ENCODE measurements at regions not wholly inside any gene's neighbourhood (a gene's known extent, or its start where the extent isn't known, plus 50 kb on each side); places are given as distances from the start of the nearest gene placed in this dataset.

DNA sequence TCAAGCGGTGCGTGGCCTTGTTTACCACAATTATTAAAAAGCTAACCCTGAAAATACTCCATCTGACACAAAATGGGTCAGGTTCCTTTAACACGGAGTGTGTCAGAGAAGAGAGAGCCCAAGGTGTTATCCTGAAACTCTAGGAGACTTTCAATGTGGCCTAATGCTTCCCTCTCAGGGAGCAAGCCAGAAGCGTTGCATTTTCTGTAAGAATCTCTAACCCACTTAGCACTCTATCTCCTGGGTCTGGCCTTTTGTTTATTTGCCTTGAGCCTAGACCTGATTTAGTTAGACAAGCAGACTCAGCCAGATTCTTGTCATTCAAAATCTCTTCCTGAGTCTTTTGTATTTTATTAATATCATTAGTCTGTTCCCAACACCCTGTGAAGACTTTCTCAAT lies 184.0 kb upstream of the SYT1 start:
- DNase-seq (ENCODE audit: insufficient read length, low spot score) (no peak), FAIRE-seq (no peak)

DNA sequence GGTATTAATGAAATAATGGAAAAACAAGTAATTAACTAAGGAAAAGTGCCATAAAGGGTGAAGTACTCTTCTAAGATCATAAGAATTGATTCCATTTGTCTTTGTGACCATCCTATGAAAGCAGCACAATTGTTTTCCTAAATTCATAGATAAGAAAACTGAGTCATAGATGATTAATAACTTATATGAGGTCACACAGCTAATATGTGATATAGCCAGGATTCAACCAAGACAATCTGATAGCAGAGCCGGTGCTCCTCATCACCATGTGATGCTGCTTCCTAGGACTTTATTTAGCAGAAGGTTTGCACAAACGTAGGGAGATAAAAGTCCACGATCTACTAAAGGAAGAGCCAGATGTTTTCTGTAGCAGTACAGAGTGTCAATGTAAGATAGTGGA lies 181.5 kb upstream of the SYT1 start:
- no peak for TF ChIP-seq SPI1 (IDR thresholded peaks at IDR 0.05; ENCODE audit: low read depth, low read length)
- no peak for TF ChIP-seq POLR2AphosphoS5 (IDR thresholded peaks at IDR 0.05; ENCODE audit: low read depth, low read length)
- TF ChIP-seq TAF1 (IDR thresholded peaks at IDR 0.05; ENCODE audit: low read depth, low read length) = no peak
- no peak for DNase-seq (ENCODE audit: insufficient read length, low spot score)
- no peak for FAIRE-seq

More for the DNA sequence above, 184.0 kb upstream of the SYT1 start:
- no peak for TF ChIP-seq TAF1 (IDR thresholded peaks at IDR 0.05; ENCODE audit: low read depth, low read length)
- TF ChIP-seq POLR2A (IDR thresholded peaks at IDR 0.05; ENCODE audit: low read depth, low read length) = no peak
- TF ChIP-seq POLR2AphosphoS5 (IDR thresholded peaks at IDR 0.05; ENCODE audit: low read depth, low read length) = no peak
- no peak for TF ChIP-seq POU2F2 (IDR thresholded peaks at IDR 0.05; ENCODE audit: low read depth, low read length)
- no peak for TF ChIP-seq PAX5 (IDR thresholded peaks at IDR 0.05; ENCODE audit: insufficient read depth, low read length, severe bottlenecking)

DNA sequence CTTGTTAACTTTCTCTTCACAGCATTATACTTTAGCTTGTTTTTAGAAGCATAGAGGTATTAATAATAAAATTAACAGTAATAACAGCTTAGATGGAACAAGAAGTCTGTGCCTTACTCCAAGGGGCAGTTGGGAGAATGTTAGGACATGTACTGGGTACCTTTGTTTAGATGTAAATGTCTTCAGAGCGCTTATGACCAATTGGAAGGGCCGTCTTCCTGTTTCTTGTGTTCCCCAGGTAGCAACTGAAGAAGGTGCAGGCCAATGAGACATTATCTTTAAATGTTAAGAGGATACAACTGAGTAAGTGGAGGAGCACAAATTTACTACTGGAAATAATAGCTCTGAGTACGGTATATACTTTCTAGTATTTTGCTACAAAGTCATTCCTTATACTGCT lies 180.9 kb upstream of the SYT1 start:
- TF ChIP-seq POLR2A (IDR thresholded peaks at IDR 0.05; ENCODE audit: low read depth, low read length) (no peak), SPI1 (IDR thresholded peaks at IDR 0.05; ENCODE audit: low read depth, low read length) (no peak), TAF1 (IDR thresholded peaks at IDR 0.05; ENCODE audit: low read depth, low read length) (no peak), PAX5 (IDR thresholded peaks at IDR 0.05; ENCODE audit: insufficient read depth, low read length, severe bottlenecking) (no peak), POU2F2 (IDR thresholded peaks at IDR 0.05; ENCODE audit: low read depth, low read length) (no peak), POLR2AphosphoS5 (IDR thresholded peaks at IDR 0.05; ENCODE audit: low read depth, low read length) (no peak)
- DNase-seq (ENCODE audit: insufficient read length, low spot score) = no peak
- FAIRE-seq = no peak

DNA sequence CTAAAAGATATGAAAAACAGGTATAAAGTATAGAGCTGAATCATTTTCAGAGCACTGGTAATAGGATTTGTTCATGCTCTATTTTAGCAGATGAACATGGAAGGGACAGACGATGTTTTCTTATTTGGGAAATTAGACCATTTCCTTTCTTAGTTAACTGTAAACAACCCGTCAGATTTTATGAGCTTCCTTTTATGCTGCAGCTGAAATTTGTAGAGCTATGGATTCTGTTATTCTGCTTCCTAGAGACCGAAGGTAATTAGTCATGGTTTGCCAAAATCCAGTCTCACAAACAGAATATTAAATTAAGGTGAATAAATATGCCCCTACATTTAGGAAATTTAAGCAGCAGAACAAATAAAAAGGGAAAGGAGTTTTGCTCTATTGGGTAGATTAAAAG lies 180.2 kb upstream of the SYT1 start:
- FAIRE-seq (no peak), DNase-seq (ENCODE audit: insufficient read length, low spot score) (no peak)
- TF ChIP-seq PAX5 (IDR thresholded peaks at IDR 0.05; ENCODE audit: insufficient read depth, low read length, severe bottlenecking) (no peak), TAF1 (IDR thresholded peaks at IDR 0.05; ENCODE audit: low read depth, low read length) (no peak), POU2F2 (IDR thresholded peaks at IDR 0.05; ENCODE audit: low read depth, low read length) (no peak), POLR2AphosphoS5 (IDR thresholded peaks at IDR 0.05; ENCODE audit: low read depth, low read length) (no peak), SPI1 (IDR thresholded peaks at IDR 0.05; ENCODE audit: low read depth, low read length) (no peak), POLR2A (IDR thresholded peaks at IDR 0.05; ENCODE audit: low read depth, low read length) (no peak)

DNA sequence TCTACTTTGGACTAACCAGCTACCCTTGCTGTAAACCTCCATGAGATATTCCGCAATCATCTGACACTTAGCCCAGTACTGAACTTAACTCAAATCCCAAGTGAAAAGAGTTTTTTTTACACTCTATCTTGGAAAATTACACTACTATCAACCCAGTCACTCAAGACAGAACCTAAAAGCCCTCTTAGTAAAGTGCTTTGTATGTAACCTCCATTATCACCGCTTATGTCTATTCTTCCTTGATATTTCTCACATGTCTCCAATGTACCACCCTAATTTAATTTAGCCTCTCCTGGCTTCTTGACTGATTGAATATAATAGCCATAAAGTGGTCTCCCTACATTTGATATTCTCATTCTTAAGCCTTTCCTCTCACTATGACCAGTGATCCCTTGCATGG lies 168.8 kb upstream of the SYT1 start:
- no peak for TF ChIP-seq POLR2AphosphoS5 (IDR thresholded peaks at IDR 0.05; ENCODE audit: low read depth, low read length)
- no peak for DNase-seq (ENCODE audit: insufficient read length, low spot score)
- no peak for FAIRE-seq

DNA sequence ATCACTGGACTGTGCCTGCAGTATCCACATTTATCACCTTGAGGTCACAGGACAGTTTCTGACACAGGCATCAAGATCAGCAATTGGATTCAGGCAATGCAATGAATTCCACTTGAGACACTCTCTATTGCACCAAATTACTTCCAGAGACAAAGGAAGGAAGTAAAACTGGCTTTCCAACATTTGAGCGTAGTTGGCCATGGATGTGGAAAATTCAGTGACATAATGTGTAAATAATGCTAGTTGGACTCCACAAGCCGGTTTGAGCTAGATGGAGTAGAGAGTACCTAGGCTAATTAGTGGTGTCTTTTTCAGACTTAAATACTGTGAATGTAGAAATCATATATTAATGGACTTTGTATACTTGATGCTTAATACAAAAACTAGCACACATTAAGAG lies 168.3 kb upstream of the SYT1 start:
- DNase-seq (ENCODE audit: insufficient read length, low spot score) (no peak), FAIRE-seq (no peak)
- TF ChIP-seq POU2F2 (IDR thresholded peaks at IDR 0.05; ENCODE audit: low read depth, low read length) (no peak), SPI1 (IDR thresholded peaks at IDR 0.05; ENCODE audit: low read depth, low read length) (no peak), POLR2AphosphoS5 (IDR thresholded peaks at IDR 0.05; ENCODE audit: low read depth, low read length) (no peak), POLR2A (IDR thresholded peaks at IDR 0.05; ENCODE audit: low read depth, low read length) (no peak), TAF1 (IDR thresholded peaks at IDR 0.05; ENCODE audit: low read depth, low read length) (no peak), PAX5 (IDR thresholded peaks at IDR 0.05; ENCODE audit: insufficient read depth, low read length, severe bottlenecking) (no peak)

DNA sequence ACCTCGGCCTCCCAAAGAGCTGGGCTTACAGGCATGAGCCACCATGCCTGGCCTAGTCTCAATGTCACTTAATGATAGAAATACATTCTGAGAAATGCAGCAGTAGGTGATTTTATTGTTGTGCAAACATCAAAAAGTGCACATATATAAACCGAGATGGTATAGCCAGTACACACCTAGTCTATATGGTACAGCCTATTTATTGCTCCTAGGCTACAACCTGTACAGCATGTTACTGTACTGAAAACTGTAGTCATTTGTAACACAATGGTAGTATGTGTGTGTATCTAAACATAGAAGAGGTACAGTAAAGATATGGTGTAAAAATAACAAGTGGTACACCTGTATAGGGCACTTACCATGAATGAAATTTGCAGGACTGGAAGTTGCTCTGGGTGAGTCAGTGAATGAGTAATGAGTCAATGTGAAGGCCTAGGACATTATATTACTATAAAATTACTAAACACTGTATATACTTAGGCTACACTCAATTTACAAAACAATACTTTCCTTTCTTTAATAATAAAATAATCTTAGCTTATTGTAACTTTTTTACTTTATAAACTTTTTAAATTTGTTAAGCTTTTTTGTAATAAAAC lies 166.7 kb upstream of the SYT1 start:
- no peak for DNase-seq (ENCODE audit: insufficient read length, low spot score)
- no peak for FAIRE-seq
- TF ChIP-seq PAX5 (IDR thresholded peaks at IDR 0.05; ENCODE audit: insufficient read depth, low read length, severe bottlenecking) = no peak
- no peak for TF ChIP-seq TAF1 (IDR thresholded peaks at IDR 0.05; ENCODE audit: low read depth, low read length)
- TF ChIP-seq POLR2A (IDR thresholded peaks at IDR 0.05; ENCODE audit: low read depth, low read length) = no peak
- no peak for TF ChIP-seq SPI1 (IDR thresholded peaks at IDR 0.05; ENCODE audit: low read depth, low read length)
- no peak for TF ChIP-seq POU2F2 (IDR thresholded peaks at IDR 0.05; ENCODE audit: low read depth, low read length)
- TF ChIP-seq POLR2AphosphoS5 (IDR thresholded peaks at IDR 0.05; ENCODE audit: low read depth, low read length) = no peak

DNA sequence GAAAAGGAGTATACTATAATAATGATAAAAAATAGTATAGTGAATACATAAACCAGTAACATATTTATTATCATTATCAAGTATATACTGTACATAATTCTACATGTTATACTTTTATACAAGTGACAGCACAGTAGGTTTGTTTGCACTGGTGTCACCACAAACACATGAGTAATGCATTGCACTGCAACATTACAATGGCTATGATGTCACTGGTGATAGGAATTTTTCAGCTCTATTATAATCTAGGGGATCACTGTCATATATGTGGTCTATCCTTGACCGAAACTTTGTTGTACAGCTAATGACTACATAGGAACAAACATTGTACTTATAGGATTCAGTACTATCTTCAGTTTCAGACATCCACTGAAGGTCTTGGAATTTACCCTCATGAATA lies 165.8 kb upstream of the SYT1 start:
- FAIRE-seq (no peak), DNase-seq (ENCODE audit: insufficient read length, low spot score) (no peak)
- TF ChIP-seq POLR2A (IDR thresholded peaks at IDR 0.05; ENCODE audit: low read depth, low read length) (no peak), POLR2AphosphoS5 (IDR thresholded peaks at IDR 0.05; ENCODE audit: low read depth, low read length) (no peak), POU2F2 (IDR thresholded peaks at IDR 0.05; ENCODE audit: low read depth, low read length) (no peak), SPI1 (IDR thresholded peaks at IDR 0.05; ENCODE audit: low read depth, low read length) (no peak), TAF1 (IDR thresholded peaks at IDR 0.05; ENCODE audit: low read depth, low read length) (no peak), PAX5 (IDR thresholded peaks at IDR 0.05; ENCODE audit: insufficient read depth, low read length, severe bottlenecking) (no peak)

DNA sequence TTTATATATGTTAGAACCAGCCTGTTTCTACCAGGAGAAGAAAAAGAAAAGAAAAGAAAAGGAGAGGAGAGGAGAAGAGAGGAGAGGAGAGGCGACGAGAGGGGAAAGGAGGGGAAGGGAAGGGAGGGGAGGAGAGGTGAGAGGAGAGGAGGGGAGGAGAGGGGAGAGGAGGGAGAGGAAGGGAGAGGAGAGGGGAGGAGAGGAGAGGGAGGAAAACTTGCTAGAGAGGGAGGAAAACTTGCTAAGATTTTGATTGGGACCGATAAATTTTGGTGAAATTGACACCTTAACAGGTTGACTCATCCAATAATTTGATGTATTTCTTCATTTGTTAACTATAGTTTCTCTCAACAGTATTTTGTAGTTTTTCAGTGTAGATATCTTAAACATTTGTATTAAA lies 164.0 kb upstream of the SYT1 start:
- TF ChIP-seq POLR2AphosphoS5 (IDR thresholded peaks at IDR 0.05; ENCODE audit: low read depth, low read length) (no peak), POLR2A (IDR thresholded peaks at IDR 0.05; ENCODE audit: low read depth, low read length) (no peak), POU2F2 (IDR thresholded peaks at IDR 0.05; ENCODE audit: low read depth, low read length) (no peak), SPI1 (IDR thresholded peaks at IDR 0.05; ENCODE audit: low read depth, low read length) (no peak), PAX5 (IDR thresholded peaks at IDR 0.05; ENCODE audit: insufficient read depth, low read length, severe bottlenecking) (no peak), TAF1 (IDR thresholded peaks at IDR 0.05; ENCODE audit: low read depth, low read length) (no peak)
- FAIRE-seq = no peak
- no peak for DNase-seq (ENCODE audit: insufficient read length, low spot score)

DNA sequence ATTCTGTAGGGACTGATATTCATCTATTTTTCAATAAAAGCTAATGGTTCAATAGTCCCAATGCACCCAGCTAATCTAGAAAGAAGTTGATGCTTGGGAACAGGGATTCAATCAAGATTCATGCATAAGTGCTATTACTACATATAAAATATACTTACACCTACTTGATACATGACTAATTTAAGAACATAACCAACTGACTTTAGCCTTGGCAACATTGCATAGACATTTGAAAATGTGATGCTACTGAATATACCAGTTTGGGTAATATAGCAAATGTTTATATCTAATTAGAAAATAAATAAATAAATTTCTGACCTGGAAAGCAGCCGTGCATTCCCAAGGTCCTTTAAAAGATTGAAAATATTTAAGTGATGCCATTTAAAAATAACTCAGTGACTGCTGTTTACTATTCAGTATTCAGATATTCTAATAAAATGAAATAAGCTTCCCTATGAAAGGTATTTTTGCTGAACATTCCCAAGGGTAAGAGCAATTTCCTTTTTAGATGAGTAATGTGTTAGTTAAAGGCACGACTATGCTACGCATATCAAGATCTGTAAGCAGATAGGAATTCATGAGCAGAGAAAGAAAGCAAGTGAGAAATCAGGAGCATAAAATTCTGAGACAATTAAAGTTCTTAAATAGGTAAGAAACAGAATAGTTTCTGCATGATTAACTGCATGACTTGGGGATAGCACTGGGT lies 160.6 kb upstream of the SYT1 start:
- DNase-seq (ENCODE audit: insufficient read length, low spot score) (no peak), FAIRE-seq (no peak)
- TF ChIP-seq POLR2AphosphoS5 (IDR thresholded peaks at IDR 0.05; ENCODE audit: low read depth, low read length) = no peak
- TF ChIP-seq PAX5 (IDR thresholded peaks at IDR 0.05; ENCODE audit: insufficient read depth, low read length, severe bottlenecking) = no peak
- TF ChIP-seq POU2F2 (IDR thresholded peaks at IDR 0.05; ENCODE audit: low read depth, low read length) = no peak
- no peak for TF ChIP-seq TAF1 (IDR thresholded peaks at IDR 0.05; ENCODE audit: low read depth, low read length)
- TF ChIP-seq SPI1 (IDR thresholded peaks at IDR 0.05; ENCODE audit: low read depth, low read length) = no peak
- TF ChIP-seq POLR2A (IDR thresholded peaks at IDR 0.05; ENCODE audit: low read depth, low read length) = no peak

Data from GM12891 (cell line).